ENCODE measurements at regions not wholly inside any gene's neighbourhood (a gene's known extent, or its start where the extent isn't known, plus 50 kb on each side); places are given as distances from the start of the nearest gene placed in this dataset.

- TF ChIP-seq CTCF (conservative IDR thresholded peaks at IDR 0.05) (no peak), ZFX (IDR thresholded peaks at IDR 0.05) (no peak)
Observed at GRCh38 chr18:51861046-51861445, 479.0 kb upstream of the DCC start.

Measured in C4-2B (cell line).